GM18870 (cell line): ENCODE measurements at regions not wholly inside any gene's neighbourhood (a gene's known extent, or its start where the extent isn't known, plus 50 kb on each side); places are given as distances from the start of the nearest gene placed in this dataset.

Experiments
- ATAC-seq: cut with Tn5 transposase; IDR thresholded peaks from one replicate; pipeline ENCODE4 v1.9.1; 2021; ENCODE audit warnings: moderate library complexity; ENCODE audit not compliant: unreplicated experiment

DNA sequence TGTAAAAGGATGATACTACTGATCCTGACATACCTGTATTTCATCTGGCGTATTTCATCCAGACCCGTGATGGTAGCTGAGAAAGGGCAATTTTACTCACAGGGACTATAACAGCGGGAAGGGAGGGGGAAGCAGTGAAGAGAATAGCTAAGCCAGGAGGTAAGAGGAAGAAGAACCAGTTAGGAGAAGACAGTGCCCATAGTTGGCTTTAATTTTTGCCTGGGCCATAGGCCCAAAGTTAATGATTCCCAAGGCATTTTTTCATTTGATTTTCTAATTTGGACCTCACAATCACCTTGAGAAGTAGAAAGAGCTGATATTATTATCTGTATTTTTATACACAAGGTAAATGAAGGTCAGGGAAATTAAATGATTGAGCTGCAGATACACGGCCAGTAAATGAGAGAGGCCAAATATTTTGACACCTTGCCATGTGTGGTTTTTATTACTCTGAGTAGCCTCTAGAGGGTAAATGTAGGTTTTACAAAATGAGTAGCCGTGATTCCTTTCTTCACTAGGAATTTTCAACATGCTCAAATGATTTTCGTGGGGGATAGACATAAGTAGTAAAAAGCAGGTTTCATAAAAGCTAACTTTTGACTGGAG, 382.2 kb downstream of the FUT8 start:
- no peak for ATAC-seq

DNA sequence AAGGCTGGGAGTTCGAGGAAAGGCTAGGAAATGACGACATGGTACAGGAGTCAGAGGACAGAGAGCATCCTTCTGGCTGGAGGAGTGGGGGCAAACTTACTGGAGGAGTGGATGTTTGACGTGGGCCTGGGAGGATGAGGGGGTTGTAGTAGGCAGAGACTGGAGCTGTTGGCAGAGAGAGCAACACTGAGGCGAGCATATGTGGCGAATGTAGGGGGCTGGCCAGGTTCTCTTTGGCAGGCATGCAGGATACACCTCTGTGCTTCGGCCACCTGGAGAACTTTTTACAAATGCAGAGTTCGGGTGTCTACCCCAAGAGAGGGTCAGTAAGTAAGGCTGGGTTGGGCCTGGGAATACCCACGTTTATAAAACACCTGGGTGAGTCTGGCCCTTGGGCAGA, 385.7 kb downstream of the FUT8 start:
- no peak for ATAC-seq

DNA sequence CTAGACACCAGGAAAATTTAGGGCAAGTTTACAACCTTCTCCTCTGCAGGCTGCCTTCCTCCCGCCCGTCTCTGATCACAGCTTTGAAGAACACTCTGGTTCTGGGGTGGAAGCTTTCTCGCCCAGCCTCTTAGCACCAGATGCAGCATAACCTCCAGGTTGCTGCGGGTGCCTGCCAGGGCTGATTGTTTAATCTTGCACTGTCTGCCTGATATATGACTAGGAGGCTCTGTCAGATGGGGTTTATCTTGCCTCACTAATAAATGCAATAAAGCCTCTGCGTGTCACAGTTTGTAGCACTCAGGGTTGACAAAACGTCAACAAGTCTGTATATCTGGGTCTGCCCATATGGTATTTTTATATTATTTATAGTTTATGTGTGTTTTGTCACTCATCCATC, 388.2 kb downstream of the FUT8 start:
- no peak for ATAC-seq

DNA sequence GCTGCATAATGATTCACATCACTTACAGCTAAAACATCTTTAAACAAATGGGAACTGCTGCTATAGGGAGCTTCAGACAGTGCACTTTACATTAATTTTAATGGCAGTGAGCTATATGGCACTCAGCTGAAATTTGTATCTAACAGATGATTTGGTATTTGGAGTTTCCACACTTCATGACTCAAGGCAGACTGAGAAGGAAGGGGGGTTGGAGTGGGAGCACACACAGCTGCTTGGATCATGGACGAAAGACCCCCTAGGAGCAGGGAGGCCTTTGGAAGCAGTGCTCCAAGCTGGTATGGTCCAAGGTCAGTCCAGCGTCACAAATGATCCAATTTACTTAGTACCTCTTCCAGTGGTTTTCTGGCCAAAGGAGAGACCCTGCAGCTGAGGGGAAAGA, 389.7 kb downstream of the FUT8 start:
- ATAC-seq: no peak

DNA sequence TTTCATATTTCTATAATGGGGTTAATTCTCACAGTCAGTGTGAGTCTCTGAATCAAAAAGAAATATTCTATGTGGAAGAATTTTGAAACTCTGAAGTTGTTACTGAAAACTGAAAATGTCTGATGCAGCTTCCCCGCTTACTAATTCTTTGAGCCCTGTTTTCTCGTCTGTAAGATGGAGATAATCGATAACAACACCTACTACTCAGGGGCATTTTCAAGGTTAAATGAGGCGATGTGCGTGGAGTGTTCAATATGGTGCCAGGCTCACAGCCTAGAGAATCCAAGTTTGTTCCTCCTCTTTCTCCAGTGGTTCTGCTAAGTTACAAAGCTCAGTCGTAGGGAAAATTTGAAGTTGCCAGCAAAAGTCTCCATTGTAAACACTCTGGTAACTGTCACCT, 391.4 kb downstream of the FUT8 start:
- ATAC-seq: no peak

DNA sequence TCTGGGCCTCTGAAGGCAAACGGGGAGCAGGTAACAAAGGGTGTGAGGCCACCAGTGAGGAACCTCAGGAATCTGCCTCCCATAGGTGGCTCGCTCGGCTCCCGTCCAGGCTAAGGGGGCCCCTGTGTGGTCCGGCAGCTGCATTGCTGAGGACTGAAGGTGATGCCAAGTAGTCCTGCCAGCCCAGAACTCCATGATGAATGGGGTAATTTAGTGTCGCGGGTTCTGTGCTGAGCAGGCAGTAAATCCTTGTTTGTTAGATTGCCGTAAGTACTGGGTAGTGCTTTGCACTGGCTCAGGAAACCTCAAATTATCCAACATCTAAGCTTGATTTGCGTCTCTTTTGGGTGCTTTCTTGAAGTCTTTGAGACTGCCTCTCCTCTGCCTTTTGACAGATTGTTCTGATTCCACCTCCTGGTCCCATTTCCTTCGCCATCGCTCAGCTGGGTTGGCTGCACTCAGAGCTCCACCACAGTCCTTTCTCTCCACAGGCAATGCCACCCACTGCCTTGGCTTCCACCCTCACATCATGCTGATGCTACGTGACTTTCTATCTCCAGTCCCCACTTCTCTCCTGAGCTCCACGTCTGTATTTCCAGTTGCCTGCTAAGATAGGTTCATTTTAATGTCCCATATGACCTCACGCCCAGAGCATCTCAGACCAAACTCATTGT, 392.0 kb downstream of the FUT8 start:
- ATAC-seq: peak; percentile 7

DNA sequence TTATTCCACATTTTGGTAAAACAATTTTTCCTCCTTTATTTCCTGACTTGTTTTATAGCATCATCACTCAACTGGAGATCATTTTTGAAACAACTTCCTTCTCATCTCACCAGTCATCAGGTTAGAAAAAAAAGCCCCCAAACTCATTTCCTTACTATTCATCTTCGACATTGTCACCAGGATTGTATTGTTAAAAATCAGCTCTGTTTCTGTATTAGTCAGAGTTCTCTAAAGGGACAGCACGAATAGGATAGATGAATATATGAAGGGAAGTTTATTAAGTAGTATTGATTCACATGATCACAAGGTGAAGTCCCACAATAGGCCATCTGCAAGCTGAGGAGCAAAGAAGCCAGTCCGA, 392.6 kb downstream of the FUT8 start:
- ATAC-seq: peak; percentile 50

DNA sequence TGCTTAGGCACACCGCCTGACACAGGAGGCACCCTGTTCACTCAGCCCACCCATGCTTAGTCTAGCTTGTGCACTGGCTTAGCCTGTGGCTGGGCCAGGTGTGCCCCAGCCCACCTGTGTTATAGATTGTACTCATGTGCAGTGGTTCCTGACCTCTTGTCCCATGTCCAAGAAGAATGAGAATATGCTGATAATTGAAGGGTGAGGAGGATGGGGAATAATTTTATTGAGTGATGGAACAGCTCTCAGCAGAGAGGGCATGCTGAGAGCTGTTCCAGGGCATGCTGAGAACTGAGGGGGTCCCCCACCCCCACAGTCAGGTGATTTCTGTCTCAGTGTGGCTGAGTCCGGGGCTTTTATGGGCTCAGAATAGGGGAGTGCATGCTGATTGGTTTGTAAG, 395.9 kb downstream of the FUT8 start:
- no peak for ATAC-seq

DNA sequence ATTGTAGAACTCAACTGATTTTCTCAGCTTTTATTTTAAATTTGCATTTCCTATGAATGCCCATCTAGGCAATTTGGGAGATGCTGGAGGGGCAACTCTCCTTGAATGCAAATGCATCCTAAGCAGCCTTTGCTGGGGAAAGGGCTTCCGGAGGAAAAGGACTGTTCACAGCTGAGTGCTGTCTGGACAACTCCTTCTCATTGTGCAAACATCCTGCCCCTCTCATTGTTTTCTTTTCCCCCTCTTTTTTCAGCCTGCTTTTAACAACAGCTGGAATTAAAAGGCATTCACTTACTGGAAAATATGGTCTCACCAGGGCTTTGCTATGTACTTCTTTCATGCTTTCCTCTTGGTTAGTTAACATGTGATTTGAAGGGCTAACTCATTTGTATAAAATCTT, 397.8 kb downstream of the FUT8 start:
- ATAC-seq: no peak

DNA sequence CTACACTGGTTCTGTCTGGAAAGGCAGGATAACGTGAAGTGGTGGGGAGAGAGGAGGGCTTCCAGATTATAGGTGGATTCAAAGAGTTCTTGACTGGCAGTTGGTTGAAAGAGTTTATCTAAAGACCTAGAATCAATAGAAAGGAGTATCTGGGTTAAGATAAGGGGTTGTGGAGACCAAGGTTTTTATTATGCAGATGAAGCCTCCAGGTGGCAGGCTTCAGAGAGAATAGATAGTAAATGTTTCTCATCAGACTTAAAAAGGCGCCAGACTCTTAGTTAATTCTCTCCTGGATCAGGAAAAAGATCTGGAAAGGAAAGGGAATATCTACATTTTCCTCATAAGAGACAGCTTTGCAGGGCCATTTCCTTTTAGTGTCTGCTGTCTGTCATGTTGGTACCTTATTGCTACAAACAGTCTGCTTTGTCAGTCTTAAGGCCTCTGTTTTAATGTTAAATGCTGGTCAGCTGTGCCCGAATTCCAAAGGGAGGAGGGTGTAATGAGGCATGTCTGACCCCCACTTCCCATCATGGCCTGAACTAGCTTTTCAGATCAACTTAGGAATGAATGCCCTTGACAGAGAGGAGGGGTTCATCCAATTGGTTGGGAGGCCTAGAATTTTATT, 401.3 kb downstream of the FUT8 start:
- no peak for ATAC-seq

DNA sequence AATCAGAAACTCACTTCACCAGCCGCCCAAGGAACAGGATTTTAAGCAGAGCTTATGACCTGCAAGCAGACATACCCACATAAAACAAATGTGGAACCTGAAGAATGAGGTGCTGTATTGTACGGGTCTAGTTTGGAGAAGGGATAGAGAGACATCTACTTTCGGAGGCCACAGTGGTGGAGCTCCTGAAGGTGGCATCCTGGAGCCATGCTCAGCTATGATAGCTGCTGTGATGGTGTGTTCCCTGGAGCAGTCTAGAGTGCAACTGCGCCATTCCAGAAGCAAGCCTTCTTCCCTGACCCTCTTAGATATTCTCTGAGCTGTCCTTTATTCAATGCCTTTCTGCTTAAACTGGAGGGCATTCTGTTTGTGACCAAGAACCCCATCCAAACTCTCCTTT, 402.6 kb downstream of the FUT8 start:
- ATAC-seq: no peak

DNA sequence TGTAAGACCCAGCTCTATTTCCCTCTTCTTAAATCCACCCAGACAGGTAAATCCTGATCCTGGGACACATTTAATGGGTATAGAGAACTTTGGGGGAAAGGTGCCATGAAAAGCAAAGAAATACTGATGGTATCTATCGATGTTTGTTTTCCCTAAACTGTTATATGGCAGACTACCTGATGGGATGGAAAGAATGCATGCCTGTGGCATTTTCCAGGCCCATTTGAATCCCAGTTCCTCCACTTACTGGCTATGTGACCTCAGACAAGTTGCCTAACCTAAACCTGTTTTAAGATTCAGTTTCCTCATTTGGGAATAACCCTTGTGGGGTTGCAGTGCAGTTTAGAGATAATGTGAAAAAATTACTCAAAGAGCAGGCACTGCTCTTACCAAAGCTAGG, 404.5 kb downstream of the FUT8 start:
- no peak for ATAC-seq

DNA sequence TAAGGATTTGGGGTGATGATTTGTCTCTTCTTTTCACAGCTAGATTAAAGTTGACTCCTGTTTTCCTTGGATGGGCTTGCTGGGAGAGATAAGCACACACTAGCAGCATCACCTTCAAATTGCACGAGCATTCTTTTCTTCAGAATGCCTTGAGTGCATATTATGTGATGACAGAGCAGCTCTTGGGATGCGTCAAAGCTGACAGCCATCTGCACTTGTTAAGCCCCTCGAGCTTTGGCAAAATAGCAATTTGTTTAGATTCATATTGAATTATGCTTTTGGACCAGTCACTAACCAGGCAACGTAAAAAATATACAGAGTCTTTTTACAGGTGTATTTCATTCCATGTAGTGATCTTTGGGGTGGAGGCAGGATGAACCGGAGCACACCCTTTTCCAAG, 407.0 kb downstream of the FUT8 start:
- no peak for ATAC-seq

DNA sequence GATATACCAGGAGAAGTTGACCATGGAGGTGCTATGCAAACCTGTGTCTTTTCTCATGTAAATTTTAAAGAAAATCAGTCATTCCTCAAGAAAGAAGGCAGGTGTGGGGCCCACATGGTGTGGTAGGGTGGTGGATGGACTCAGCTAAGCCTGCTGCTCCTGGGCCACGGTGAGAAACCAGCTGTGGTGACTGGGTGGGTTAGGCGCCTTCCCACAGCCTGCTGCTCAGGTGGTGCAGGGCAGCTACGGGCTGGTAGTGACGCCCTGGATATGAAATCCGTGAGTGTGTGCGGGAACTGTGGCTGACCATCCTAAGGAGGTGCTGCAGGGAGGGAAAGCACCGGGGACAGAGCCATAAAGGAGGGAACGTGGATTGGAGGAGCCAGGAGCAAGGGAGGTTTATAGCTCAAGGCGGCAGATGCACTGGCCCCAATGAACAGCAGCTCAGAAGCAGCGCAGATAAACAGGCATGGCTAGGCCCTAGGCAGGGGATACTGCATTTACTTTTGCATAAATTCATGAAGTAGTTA, 408.8 kb downstream of the FUT8 start:
- no peak for ATAC-seq

DNA sequence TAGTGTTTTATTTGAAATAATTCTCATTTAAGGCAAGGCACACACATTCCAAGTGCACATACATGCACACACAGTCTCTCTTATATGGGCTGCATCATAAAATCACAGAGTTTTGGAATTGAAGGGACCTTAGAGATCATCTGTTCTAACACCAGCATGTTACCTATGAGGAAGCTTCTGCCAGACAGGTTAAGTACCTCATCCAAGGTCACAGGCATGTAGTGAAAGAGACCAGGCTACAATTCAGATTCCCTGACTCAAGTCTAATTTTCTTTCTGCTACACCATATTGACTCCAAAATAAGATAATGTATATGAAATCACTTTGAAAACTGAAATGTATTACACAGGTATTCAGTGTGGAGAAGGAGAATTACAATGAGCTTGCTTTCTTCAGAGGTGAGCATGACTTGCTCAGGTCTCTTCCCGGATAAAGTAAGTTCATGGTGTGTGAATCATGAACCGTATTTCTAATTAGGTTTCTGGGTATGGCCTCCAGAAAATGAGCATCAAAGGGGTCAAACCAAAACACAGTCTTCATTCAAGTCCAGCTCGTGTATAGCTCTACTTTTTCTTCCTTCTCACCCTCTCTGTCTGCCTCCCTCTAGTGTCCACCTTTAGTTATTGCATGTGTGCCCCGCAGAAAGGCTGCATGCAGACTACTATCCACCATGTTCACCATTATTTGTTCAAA, 411.9 kb downstream of the FUT8 start:
- ATAC-seq: no peak

DNA sequence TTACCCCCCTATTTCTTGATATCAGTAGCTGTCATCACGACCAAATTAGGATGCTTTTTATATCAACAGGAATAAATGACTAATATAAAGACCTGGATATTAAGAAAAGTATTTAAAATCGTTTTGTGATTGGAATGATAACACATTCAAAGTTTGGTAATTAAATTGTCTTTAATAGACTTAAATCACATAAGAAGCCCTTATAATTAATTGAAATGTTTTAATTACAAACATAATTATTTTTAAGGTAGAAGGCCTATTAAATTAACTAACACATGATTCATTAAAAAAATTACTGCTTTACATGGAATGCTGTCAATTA, 412.4 kb downstream of the FUT8 start:
- no peak for ATAC-seq

DNA sequence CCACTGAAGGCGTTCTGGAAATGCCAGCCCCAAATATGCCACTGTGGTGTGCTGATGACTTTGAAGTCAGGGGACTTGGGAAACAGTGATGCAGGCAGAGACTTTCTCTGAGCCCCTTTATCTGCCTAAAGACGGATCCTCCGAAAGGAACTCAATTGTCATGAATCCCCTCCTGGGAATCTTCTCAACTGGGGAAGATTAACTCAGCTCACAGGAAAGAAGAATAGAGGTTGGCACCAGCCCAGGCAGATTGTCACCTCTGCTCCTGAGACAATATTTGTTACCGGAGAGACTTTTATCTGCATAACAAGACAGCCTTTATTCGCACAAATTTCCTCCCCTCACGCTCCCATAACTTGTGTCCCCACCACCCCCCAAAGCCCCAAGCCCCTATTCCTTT, 414.4 kb downstream of the FUT8 start:
- ATAC-seq: no peak

DNA sequence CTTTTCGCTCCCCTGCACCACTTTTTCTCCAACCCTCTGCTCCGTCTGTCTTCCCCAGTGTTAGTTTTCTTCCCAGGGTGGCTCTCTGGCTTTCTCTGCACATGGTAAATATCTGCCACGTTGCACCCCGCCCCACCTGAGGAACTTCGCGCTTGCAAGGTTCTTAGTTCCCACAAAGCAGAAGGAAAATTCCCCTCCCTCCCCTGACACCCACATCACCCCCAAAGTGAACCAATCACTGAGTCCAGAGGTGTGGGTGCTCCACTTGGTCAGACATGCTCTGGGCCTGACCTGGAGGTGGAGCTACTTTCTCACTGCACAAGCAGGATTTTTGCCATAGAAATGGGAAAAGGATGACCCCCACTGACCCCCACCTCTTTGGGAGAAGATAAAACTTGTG, 415.0 kb downstream of the FUT8 start:
- no peak for ATAC-seq

DNA sequence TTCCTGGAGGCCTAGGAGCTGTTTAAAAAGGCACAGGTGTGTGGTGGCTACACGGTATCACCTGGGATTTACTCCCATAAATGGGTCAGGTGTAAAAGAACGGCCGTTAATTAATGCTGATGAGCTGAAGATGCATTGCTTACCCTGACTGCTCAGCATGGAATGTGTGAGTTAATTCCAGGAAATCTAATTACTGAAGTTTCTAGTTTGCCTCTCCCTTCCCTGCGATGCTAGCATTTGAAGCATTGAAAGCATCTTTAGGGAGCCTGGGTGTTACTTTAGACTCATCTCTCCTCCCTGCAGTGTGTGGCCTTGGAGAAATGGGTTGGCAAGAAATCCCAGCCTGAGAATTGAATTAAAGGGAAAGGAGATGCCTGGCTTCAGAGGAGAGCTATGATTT, 415.9 kb downstream of the FUT8 start:
- no peak for ATAC-seq

DNA sequence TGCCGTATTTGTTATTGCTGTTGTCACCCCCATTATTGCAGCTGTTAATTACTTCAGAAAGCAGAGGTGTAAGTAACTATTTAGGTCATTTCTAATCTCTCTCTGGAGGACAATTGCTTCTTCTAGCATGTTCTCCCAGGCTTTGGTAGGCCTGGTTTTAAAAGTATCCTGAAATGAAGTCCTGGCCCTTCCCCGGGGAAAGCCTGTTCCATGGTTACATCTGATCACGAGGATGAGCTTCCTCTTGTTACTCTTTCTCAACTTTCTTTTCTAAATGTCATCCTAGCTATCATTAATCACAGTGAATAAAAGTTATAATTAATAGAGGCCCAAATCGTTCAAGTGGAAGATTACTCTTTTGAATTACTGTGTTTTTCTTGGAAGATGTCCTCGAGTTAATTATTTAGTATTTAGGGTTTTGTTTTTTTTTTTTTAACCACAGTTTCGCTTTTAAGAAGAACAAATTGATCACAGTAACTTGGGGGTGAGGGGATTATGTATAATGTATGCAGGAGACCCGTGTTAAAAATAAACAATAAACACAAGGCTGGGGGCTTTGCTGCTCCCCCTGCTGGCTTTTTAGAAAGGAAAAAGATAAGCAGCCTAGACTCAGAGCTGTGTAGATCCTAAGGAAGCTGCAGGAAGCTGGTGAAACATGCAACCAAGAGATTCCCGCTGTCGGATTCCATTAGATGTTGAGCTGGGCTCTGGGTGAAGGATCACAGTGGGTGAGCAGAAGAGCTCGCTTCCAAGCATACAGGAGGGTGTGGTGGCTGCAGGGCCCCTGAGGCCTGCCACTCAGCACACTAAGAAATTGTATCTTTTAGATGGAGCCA, 420.1 kb downstream of the FUT8 start:
- ATAC-seq: no peak

DNA sequence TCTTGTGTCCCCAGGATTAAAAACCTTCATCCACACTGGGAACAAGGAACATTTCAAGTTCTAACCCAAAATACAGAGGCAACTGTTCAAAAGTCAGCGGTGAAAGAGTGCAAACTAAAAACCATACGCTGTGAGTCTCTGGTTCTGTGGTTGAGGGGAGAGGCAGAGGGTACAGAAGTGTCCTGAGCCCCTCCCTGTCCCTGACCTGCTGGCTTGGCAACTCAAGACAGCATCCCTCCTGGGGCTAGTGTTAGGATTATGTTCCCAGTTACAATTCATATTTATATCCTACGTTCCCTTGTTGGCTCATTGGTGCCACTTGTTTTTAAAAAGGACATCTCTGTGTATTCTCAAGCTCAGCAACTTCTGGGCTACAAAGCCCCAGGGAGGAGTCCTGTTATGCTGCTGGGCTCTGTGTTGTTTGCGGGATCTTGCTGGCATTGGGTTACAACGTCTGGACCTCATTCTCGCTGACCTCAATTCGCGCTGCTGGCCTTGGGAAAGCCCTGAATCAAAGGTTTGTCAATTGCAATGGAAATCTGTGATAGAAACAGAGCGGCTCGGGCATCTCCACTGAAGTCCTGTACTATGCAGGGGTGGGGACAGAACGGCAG, 420.8 kb downstream of the FUT8 start:
- ATAC-seq: no peak
